ENCODE measurements at regions not wholly inside any gene's neighbourhood (a gene's known extent, or its start where the extent isn't known, plus 50 kb on each side); places are given as distances from the start of the nearest gene placed in this dataset.

DNA sequence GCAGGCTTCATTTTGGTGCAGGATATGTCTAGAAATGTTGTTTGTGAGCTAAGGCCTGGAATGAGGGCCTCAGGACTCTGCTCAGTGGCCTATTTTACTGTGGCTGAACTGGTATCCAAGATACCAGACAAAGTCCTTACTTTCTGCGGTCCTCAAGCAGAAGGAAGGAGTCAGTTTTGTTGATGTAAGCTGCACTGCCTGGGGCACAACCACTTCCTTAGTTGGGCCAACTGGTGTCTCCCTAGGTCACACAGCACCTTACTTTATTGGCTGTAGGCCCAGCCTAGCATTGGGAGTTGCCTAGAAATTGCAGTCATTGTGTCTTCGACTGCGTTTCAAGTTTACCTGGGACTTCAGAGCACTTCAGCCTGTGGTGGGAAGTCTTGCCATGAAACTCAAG, 1322.7 kb downstream of the AMY1C start:
- TF ChIP-seq POLR2A (IDR thresholded peaks at IDR 0.05; ENCODE audit: low read depth, low read length) (no peak), SPI1 (IDR thresholded peaks at IDR 0.05; ENCODE audit: low read depth, low read length) (no peak)
